ENCODE measurements at regions not wholly inside any gene's neighbourhood (a gene's known extent, or its start where the extent isn't known, plus 50 kb on each side); places are given as distances from the start of the nearest gene placed in this dataset.

- Histone ChIP-seq H3K4me3 (no peak overlapping the region), H3K9me3 (no peaks in the 10 kb centered on the region), H3K36me3 (no peaks in the 10 kb centered on the region), H3K27ac (peak overlapping the region in 3 of 12 donors; percentile 10 to 45 (median 18)), H3K27me3 (no peaks in the 10 kb centered on the region), H3K4me1 (peaks cover 0 to 21% (median 0%) of the 10 kb centered on the region in 12 donors)
- TF ChIP-seq POLR2A (IDR thresholded peaks at IDR 0.05) (no peak), CTCF (IDR thresholded peaks at IDR 0.05) (no peak)
- DNase-seq (no peak), ATAC-seq (peak; percentile 20 to 37 (median 32))
- 56 to 85% (median 73%) methylated on average over 2 of the region's 2 CpGs for WGBS, 4 donors
- intact Hi-C loops (cut with DNase I), result no loop called here
These were observed 292.1 kb downstream of the SETD4 start for GRCh38 chr21:35768187-35768586.

GRCh38 chr21:35764586-35764985, 295.7 kb downstream of the SETD4 start:
- TF ChIP-seq POLR2A (IDR thresholded peaks at IDR 0.05) (no peak), CTCF (IDR thresholded peaks at IDR 0.05) (no peak)
- Histone ChIP-seq H3K4me1 (peaks cover 0 to 21% (median 0%) of the 10 kb centered on the region in 12 donors), H3K4me3 (no peak overlapping the region), H3K27me3 (no peaks in the 10 kb centered on the region), H3K27ac (no peak overlapping the region), H3K36me3 (no peaks in the 10 kb centered on the region), H3K9me3 (no peaks in the 10 kb centered on the region)
- no peak for DNase-seq
- no peak for ATAC-seq
- intact Hi-C loops (cut with DNase I), result no loop called here

- Histone ChIP-seq H3K27ac (no peak overlapping the region), H3K4me1 (peaks cover 0 to 21% (median 0%) of the 10 kb centered on the region in 12 donors), H3K27me3 (no peaks in the 10 kb centered on the region), H3K36me3 (no peaks in the 10 kb centered on the region), H3K4me3 (no peak overlapping the region), H3K9me3 (no peaks in the 10 kb centered on the region)
- 89 to 90% (median 89%) methylated on average over 3 of the region's 3 CpGs for WGBS, 4 donors
- no peak for ATAC-seq
- TF ChIP-seq POLR2A (IDR thresholded peaks at IDR 0.05), result no peak
- no peak for TF ChIP-seq CTCF (IDR thresholded peaks at IDR 0.05)
- intact Hi-C loops (cut with DNase I), result no loop called here
- DNase-seq, result no peak
These were observed 296.2 kb downstream of the SETD4 start for GRCh38 chr21:35764077-35764476.

- Histone ChIP-seq H3K27ac (peak overlapping the region in 3 of 12 donors; percentile 35 to 40 (median 39)), H3K4me1 (peaks cover 0 to 5% (median 0%) of the 10 kb centered on the region in 12 donors), H3K36me3 (no peaks in the 10 kb centered on the region), H3K4me3 (no peak overlapping the region), H3K27me3 (peaks cover 0 to 4% (median 0%) of the 10 kb centered on the region in 9 donors), H3K9me3 (peaks cover 0 to 7% (median 0%) of the 10 kb centered on the region in 12 donors)
- no peak for DNase-seq
- TF ChIP-seq CTCF (IDR thresholded peaks at IDR 0.05), result no peak
- TF ChIP-seq POLR2A (IDR thresholded peaks at IDR 0.05), result no peak
- peak in 2 of 4 donors; percentile 28 to 51 for ATAC-seq
- WGBS, 4 donors, result 68 to 80% (median 74%) methylated on average over 2 of the region's 2 CpGs
- intact Hi-C loops (cut with DNase I), result no loop called here
These were observed 305.7 kb downstream of the SETD4 start for GRCh38 chr21:35754583-35754982.

Measured in heart left ventricle (tissue), 16 donors.